Breast epithelium (tissue), 4 donors: ENCODE measurements at regions not wholly inside any gene's neighbourhood (a gene's known extent, or its start where the extent isn't known, plus 50 kb on each side); places are given as distances from the start of the nearest gene placed in this dataset.
A peak's percentile ranks its signal among the peaks of the same experiment; 100 is the strongest.

Experiments used
- DNase-seq, 2 donors: peaks; one replicate each; pipeline ENCODE4 v3.0.0-alpha.2; 2019; ENCODE audit warnings: low spot score in 2 of 2
- H3K27ac ChIP-seq, 2 donors: fragments of 200-600 bp; sonication (generic) in 1 of 2; one replicate each; pipeline ENCODE4 v1.5.1; 2016 to 2019; ENCODE audit warnings: mild to moderate bottlenecking in 1 of 2
- H3K27me3 ChIP-seq, 2 donors: fragments of 200-600 bp; sonication (generic) in 1 of 2; one replicate each; pipeline versions ENCODE4 v1.5.1 to v1.6.0; 2017 to 2019; ENCODE audit warnings: control low read depth in 1 of 2, mild to moderate bottlenecking in 1 of 2
- H3K36me3 ChIP-seq: fragments of 200-600 bp; one replicate; pipeline ENCODE4 v1.5.1; 2019
- H3K4me1 ChIP-seq, 2 donors: fragments of 200-600 bp; sonication (generic); one replicate each; pipeline ENCODE4 v1.5.1; 2016 to 2019; ENCODE audit warnings: control low read depth in 1 of 2
- H3K4me3 ChIP-seq, 3 donors: fragments of 200-600 bp; sonication (generic); 1 replicate in 2 of 3; 2 replicates in 1 of 3; pipeline ENCODE4 v1.5.1; 2016 to 2019; ENCODE audit warnings: mild to moderate bottlenecking in 3 of 3, moderate library complexity in 2 of 3
- H3K9me3 ChIP-seq, 2 donors: fragments of 200-600 bp; sonication (generic) in 1 of 2; one replicate each; pipeline ENCODE4 v1.5.1; 2016 to 2019; ENCODE audit warnings: control low read depth in 1 of 2
- POLR2A ChIP-seq: fragments of 450-650 bp; IDR thresholded peaks from one replicate; pipeline ENCODE4 v1.6.1; 2016; ENCODE audit warnings: antibody characterized with exemption, mild to moderate bottlenecking, moderate library complexity
- POLR2AphosphoS5 ChIP-seq, 3 donors: sonication (generic); formaldehyde crosslinking; IDR thresholded peaks; one replicate each; pipeline ENCODE4 v1.6.1; 2017; ENCODE audit warnings: antibody characterized with exemption in 3 of 3
- intact Hi-C: fragments of 100-400 bp; cut with DNase I; formaldehyde crosslinking; loops from one replicate; pipeline ENCODE4 v1.15.1; 2023; ENCODE audit warnings: low total_unique reads
- TF ChIP-seq, protein P1 (sequence below), 3 donors: fragments of 450-650 bp; IDR thresholded peaks; one replicate each; pipeline ENCODE4 v1.5.1; 2016 to 2017; ENCODE audit warnings: antibody characterized with exemption in 3 of 3, mild to moderate bottlenecking in 3 of 3, moderate library complexity in 3 of 3

DNA sequence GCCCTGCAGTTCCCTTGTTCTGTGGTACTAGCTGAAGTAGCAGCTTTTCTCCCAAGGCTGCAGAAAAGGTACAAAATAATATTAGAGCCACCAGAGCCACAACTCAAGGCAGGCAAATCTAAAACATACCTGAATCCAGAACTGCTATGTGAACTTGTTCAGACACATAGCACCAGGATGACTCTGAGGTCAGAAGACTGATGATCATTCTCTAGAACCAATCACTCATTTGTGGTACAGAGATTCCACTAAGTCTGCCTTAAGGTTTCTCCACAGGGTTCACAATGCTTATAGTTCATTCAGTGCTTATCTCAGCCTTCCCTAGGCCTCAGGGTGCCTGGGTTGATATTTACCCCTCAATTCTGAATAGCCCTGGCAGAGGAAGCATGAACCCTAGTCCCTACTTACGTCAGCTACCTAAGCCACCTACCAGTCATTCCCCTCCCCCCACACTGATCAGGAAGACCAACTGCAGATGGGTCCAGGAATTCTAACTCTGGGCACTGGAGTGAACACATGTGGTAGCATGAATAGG is 140.9 kb upstream of the MOCS1 start:
- TF ChIP-seq, protein P1, sequence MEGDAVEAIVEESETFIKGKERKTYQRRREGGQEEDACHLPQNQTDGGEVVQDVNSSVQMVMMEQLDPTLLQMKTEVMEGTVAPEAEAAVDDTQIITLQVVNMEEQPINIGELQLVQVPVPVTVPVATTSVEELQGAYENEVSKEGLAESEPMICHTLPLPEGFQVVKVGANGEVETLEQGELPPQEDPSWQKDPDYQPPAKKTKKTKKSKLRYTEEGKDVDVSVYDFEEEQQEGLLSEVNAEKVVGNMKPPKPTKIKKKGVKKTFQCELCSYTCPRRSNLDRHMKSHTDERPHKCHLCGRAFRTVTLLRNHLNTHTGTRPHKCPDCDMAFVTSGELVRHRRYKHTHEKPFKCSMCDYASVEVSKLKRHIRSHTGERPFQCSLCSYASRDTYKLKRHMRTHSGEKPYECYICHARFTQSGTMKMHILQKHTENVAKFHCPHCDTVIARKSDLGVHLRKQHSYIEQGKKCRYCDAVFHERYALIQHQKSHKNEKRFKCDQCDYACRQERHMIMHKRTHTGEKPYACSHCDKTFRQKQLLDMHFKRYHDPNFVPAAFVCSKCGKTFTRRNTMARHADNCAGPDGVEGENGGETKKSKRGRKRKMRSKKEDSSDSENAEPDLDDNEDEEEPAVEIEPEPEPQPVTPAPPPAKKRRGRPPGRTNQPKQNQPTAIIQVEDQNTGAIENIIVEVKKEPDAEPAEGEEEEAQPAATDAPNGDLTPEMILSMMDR (IDR thresholded peaks at IDR 0.05): no peak
- no peak for TF ChIP-seq POLR2A
- no peak for TF ChIP-seq POLR2AphosphoS5 (IDR thresholded peaks at IDR 0.05)
- H3K27ac ChIP-seq: peak overlapping the region; percentile 3 to 17
- H3K4me3 ChIP-seq: no peak overlapping the region
- no peak for DNase-seq
- no peaks in the 10 kb centered on the region for H3K9me3 ChIP-seq
- peaks cover 0 to 6% of the 10 kb centered on the region in 2 donors for H3K27me3 ChIP-seq
- no peaks in the 10 kb centered on the region for H3K4me1 ChIP-seq
- intact Hi-C loops: no loop called here
- no peaks in the 10 kb centered on the region for H3K36me3 ChIP-seq

DNA sequence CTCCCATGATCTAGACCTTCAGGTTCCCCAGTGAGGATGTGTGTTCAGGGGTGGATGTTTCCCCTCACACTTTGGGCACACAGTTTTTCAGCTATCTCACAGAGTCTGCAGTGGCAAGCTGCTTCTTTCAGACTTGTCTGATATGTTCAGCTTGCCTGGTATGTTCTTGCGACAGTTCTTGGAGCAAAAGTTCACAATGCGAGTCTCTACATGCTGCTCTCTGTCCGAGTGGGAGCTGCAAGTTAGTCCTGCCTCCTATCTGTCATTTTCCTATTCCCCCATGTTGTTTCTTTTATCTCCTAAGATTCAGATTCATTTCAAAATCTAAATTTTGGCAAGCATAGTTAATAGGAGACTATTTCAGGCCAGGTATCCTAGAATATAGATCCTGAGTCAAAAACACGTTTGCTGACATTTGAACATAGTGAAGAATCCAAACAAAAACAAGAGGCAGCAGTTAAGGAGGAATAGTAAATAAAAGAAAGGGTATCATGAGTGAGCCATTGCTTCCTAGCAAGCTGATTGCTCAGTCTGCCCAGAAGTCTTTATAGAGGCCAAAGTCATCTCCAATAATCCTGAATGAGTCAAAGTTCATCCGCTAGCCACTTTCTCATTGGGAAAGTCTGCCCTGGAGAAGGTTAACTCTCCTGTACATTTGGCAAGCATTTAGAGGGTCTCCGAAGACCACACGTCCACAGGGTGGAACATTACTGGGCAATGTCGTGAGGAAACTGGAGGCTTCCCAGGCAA is 140.2 kb upstream of the MOCS1 start:
- intact Hi-C loops: no loop called here

DNA sequence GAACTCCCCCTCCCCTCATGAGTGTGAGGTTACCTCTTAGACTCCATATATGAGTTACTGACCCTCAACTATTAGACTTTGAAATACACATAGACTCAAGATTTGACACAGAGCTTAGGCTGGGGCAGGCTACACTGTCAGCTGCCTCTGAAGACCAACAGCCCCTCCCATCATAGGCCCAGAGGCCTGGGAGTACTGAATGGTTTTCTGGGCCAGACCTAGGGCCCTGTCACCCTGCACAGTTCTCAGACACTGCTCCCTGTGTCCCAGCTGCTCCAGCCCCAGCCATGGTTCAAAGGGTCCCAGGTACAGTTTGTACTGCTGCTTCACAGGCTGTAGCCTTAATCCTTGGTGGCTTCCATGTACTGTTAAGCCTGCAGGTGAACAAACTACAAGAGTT is 132.1 kb upstream of the MOCS1 start:
- Histone ChIP-seq H3K4me3 (no peak overlapping the region), H3K9me3 (no peaks in the 10 kb centered on the region), H3K36me3 (no peaks in the 10 kb centered on the region), H3K4me1 (no peaks in the 10 kb centered on the region), H3K27ac (no peak overlapping the region), H3K27me3 (no peaks in the 10 kb centered on the region)
- intact Hi-C loops: no loop called here
- no peak for DNase-seq
- TF ChIP-seq, protein P1 (IDR thresholded peaks at IDR 0.05): no peak
- TF ChIP-seq POLR2A (no peak), POLR2AphosphoS5 (IDR thresholded peaks at IDR 0.05) (no peak)

More for the DNA sequence above, 140.2 kb upstream of the MOCS1 start:
- no peaks in the 10 kb centered on the region for H3K36me3 ChIP-seq
- H3K4me3 ChIP-seq: no peak overlapping the region
- peak in 1 of 2 donors; percentile 28 for DNase-seq
- H3K9me3 ChIP-seq: no peaks in the 10 kb centered on the region
- H3K4me1 ChIP-seq: no peaks in the 10 kb centered on the region
- no peak for TF ChIP-seq POLR2A
- no peak for TF ChIP-seq POLR2AphosphoS5 (IDR thresholded peaks at IDR 0.05)
- TF ChIP-seq, protein P1 (IDR thresholded peaks at IDR 0.05): no peak
- H3K27me3 ChIP-seq: peaks cover 0 to 5% of the 10 kb centered on the region in 2 donors
- H3K27ac ChIP-seq: peak overlapping the region in 1 of 2 donors; percentile 24

DNA sequence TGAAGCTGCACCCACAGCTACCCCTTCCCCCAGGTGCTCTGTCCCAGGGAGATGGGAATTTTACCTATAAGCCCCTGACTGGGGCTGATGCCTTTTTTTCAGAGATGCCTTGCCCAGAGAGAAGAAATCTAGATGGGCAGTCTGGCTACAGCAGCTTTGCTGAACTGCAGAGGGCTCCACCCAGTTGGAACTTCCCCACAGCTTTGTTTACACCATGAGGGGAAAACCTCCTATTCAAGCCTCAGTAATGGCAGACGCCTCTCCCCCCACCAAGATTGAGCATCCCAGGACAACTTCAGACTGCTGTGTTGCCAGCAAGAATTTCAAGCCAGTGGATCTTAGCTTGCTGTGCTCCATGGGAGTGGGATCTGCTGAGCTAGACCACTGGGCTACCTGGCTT is 122.6 kb upstream of the MOCS1 start:
- DNase-seq: no peak
- intact Hi-C loops: no loop called here
- TF ChIP-seq, protein P1 (IDR thresholded peaks at IDR 0.05): no peak
- TF ChIP-seq POLR2A (no peak), POLR2AphosphoS5 (IDR thresholded peaks at IDR 0.05) (no peak)
- H3K9me3 ChIP-seq: no peaks in the 10 kb centered on the region
- H3K4me1 ChIP-seq: no peaks in the 10 kb centered on the region
- H3K36me3 ChIP-seq: no peaks in the 10 kb centered on the region
- no peak overlapping the region for H3K4me3 ChIP-seq
- no peaks in the 10 kb centered on the region for H3K27me3 ChIP-seq
- H3K27ac ChIP-seq: no peak overlapping the region

DNA sequence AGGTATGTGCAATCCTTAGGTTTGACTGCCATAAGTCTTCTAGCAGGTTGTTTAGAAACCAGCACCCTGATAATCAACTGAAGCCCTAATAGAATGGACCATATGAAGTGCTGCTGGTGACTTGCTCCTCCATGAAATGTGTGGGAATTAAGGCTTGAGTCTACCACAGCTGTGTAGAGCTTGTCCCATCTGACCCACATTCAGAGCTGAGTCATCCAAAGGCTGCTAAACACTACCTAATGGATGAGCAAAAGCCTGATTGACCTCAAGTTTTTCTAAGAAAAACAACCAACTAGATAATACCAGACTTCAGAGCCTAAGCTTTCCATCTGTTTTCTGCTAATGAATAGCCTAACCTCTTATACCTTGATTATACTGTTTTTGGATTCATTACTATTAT is 120.3 kb upstream of the MOCS1 start:
- DNase-seq: no peak
- intact Hi-C loops: no loop called here
- Histone ChIP-seq H3K27me3 (no peaks in the 10 kb centered on the region), H3K4me3 (no peak overlapping the region), H3K9me3 (no peaks in the 10 kb centered on the region), H3K27ac (no peak overlapping the region), H3K4me1 (no peaks in the 10 kb centered on the region), H3K36me3 (no peaks in the 10 kb centered on the region)
- TF ChIP-seq POLR2AphosphoS5 (IDR thresholded peaks at IDR 0.05) (no peak), POLR2A (no peak)
- TF ChIP-seq, protein P1 (IDR thresholded peaks at IDR 0.05): no peak
